Activated effector memory CD4-positive, alpha-beta T cell treated with Interleukin-2 at 50 U/mL for 16 hours (primary cell): ENCODE measurements at regions not wholly inside any gene's neighbourhood (a gene's known extent, or its start where the extent isn't known, plus 50 kb on each side); places are given as distances from the start of the nearest gene placed in this dataset.
A peak's percentile ranks its signal among the peaks of the same experiment; 100 is the strongest.

Experiments used
- DNase-seq: peaks from one replicate; pipeline ENCODE4 v3.0.0-alpha.2; 2020

GRCh38 chr13:50512474-50513299, 330.8 kb downstream of the DLEU7 start:
- DNase-seq = peak; percentile 36

GRCh38 chr13:50513300-50513877, 330.1 kb downstream of the DLEU7 start:
- no peak for DNase-seq

- DNase-seq = no peak
Measured at GRCh38 chr13:50514249-50514648, 329.2 kb downstream of the DLEU7 start.

- no peak for DNase-seq
Measured at GRCh38 chr13:50518131-50518530, 325.4 kb downstream of the DLEU7 start.

GRCh38 chr13:50518781-50519201, 324.7 kb downstream of the DLEU7 start:
- DNase-seq = no peak

GRCh38 chr13:50519866-50520265, 323.6 kb downstream of the DLEU7 start:
- no peak for DNase-seq

GRCh38 chr13:50521006-50521830, 322.3 kb downstream of the DLEU7 start:
- DNase-seq = no peak

GRCh38 chr13:50521831-50522149, 321.7 kb downstream of the DLEU7 start:
- no peak for DNase-seq

- DNase-seq = no peak
Measured at GRCh38 chr13:50522506-50522905, 321.0 kb downstream of the DLEU7 start.

- no peak for DNase-seq
Measured at GRCh38 chr13:50523307-50523706, 320.2 kb downstream of the DLEU7 start.

- no peak for DNase-seq
Measured at GRCh38 chr13:50524560-50524959, 318.9 kb downstream of the DLEU7 start.

GRCh38 chr13:50526661-50527071, 316.8 kb downstream of the DLEU7 start:
- DNase-seq = no peak

- DNase-seq = no peak
Measured at GRCh38 chr13:50527188-50527587, 316.3 kb downstream of the DLEU7 start.

GRCh38 chr13:50527612-50528509, 315.6 kb downstream of the DLEU7 start:
- no peak for DNase-seq

- DNase-seq = no peak
Measured at GRCh38 chr13:50529154-50529882, 314.2 kb downstream of the DLEU7 start.

- no peak for DNase-seq
Measured at GRCh38 chr13:50531917-50532899, 311.3 kb downstream of the DLEU7 start.

GRCh38 chr13:50535050-50535449, 308.4 kb downstream of the DLEU7 start:
- no peak for DNase-seq

GRCh38 chr13:50537029-50537428, 306.5 kb downstream of the DLEU7 start:
- no peak for DNase-seq

- DNase-seq = no peak
Measured at GRCh38 chr13:50539791-50540530, 303.5 kb downstream of the DLEU7 start.

- DNase-seq = no peak
Measured at GRCh38 chr13:50543141-50543540, 300.4 kb downstream of the DLEU7 start.
